ENCODE measurements at regions not wholly inside any gene's neighbourhood (a gene's known extent, or its start where the extent isn't known, plus 50 kb on each side); places are given as distances from the start of the nearest gene placed in this dataset.

DNA sequence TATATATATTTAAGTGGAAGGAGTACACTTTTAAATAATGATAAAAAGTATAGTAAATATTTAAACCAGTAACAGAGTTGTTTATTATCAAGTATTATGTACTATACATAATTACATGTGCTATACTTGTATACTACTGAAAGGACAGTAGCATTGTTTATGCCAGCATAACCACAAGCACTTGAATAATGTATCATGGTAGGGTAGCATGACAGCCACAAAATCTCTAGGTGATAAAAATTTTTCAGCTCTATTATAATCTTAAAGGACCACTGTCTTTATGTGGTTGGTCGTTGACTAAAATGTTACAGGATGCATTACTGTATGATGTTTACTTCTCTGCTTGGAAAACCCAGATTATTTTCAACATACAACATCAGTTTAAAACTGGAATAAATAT lies 349.2 kb downstream of the CASP12 start:
- no peak overlapping the region for H3K27ac ChIP-seq
- no peaks in the 10 kb centered on the region for H3K9me3 ChIP-seq
- TF ChIP-seq, protein P1, sequence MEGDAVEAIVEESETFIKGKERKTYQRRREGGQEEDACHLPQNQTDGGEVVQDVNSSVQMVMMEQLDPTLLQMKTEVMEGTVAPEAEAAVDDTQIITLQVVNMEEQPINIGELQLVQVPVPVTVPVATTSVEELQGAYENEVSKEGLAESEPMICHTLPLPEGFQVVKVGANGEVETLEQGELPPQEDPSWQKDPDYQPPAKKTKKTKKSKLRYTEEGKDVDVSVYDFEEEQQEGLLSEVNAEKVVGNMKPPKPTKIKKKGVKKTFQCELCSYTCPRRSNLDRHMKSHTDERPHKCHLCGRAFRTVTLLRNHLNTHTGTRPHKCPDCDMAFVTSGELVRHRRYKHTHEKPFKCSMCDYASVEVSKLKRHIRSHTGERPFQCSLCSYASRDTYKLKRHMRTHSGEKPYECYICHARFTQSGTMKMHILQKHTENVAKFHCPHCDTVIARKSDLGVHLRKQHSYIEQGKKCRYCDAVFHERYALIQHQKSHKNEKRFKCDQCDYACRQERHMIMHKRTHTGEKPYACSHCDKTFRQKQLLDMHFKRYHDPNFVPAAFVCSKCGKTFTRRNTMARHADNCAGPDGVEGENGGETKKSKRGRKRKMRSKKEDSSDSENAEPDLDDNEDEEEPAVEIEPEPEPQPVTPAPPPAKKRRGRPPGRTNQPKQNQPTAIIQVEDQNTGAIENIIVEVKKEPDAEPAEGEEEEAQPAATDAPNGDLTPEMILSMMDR (IDR thresholded peaks at IDR 0.05): no peak

DNA sequence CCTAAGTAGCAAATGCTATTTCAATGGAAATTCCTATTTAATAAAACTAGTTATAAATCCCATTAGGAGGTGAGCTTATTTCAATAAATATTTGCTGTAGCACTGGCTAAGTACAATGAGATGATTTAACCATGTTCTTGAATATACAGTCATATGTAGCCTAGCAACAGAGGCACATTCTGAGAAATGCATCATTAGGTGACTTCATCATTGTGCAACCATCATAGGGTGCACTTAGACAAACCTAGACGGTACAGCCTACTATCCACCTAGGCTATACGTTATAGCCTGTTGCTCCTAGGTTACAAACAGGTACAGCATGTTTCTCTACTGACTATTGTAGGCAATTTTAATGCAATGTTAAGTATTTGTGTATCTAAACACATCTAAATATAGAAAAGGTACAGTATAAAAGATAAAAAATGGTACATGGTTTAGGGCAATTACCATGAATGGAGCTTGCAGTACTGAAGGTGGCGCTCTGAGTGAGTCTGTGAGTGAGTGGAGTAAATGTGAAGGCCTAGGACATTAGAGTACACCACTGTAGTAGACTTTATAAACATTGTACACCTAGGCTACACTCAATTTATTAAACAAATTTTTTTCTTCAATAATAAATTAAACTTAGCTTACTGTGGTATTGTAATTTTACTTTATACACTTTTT lies 350.1 kb downstream of the CASP12 start:
- H3K27ac ChIP-seq: no peak overlapping the region
- no peaks in the 10 kb centered on the region for H3K36me3 ChIP-seq
- TF ChIP-seq, protein P1 (IDR thresholded peaks at IDR 0.05): no peak
- intact Hi-C loops (cut with DNase I): no loop called here
- no peaks in the 10 kb centered on the region for H3K4me1 ChIP-seq
- no peaks in the 10 kb centered on the region for H3K27me3 ChIP-seq
- H3K9me3 ChIP-seq: no peaks in the 10 kb centered on the region
- H3K4me3 ChIP-seq: no peak overlapping the region
- DNase-seq (no peak), ATAC-seq (no peak)

More for the DNA sequence above, 349.2 kb downstream of the CASP12 start:
- Histone ChIP-seq H3K4me1 (no peaks in the 10 kb centered on the region), H3K27me3 (no peaks in the 10 kb centered on the region), H3K4me3 (no peak overlapping the region), H3K36me3 (no peaks in the 10 kb centered on the region)
- ATAC-seq (no peak), DNase-seq (no peak)
- intact Hi-C loops (cut with DNase I): no loop called here

DNA sequence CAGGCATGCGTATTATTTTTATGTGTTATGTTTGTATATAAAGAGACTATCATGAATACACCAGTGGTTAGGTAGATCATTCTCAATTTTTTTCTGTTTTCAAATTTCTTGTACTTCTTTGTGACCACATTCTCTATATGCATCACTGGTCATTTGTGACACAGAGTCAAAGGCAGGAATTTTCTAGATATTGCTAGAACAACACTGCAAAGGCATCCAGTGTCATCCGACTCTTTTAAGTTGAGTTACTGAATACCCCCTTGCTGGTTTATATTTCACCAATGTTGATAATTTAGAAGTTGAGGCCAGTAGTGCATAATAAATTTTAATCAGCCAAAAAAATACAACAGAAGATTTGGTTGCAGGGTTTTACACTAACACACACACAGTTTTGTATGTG lies 351.8 kb downstream of the CASP12 start:
- Histone ChIP-seq H3K4me1 (no peaks in the 10 kb centered on the region), H3K4me3 (no peak overlapping the region), H3K27ac (no peak overlapping the region), H3K9me3 (no peaks in the 10 kb centered on the region), H3K36me3 (no peaks in the 10 kb centered on the region), H3K27me3 (no peaks in the 10 kb centered on the region)
- TF ChIP-seq, protein P1 (IDR thresholded peaks at IDR 0.05): no peak
- no peak for DNase-seq
- intact Hi-C loops (cut with DNase I): no loop called here
- ATAC-seq: no peak

DNA sequence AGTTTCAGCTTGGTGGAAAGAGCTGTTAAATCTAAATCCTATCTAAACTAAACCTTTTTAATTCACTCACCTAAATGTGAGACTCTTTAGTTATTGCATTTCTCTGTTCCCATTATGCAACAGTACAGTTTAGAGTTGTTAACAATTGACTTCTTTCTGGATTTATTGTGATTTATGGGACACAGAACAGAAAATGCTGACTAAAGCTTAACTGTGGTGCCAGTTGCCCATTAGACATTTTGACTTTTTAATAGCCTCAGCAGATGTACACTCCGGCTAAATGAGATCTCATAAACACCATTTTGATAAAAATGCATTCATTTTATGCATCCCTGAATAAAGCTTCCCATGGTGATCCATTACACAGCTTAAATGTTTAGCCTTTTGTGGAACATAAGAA lies 356.6 kb downstream of the CASP12 start:
- no peak for ATAC-seq
- Histone ChIP-seq H3K4me3 (no peak overlapping the region), H3K27ac (no peak overlapping the region), H3K27me3 (no peaks in the 10 kb centered on the region), H3K36me3 (no peaks in the 10 kb centered on the region), H3K4me1 (no peaks in the 10 kb centered on the region), H3K9me3 (no peaks in the 10 kb centered on the region)
- intact Hi-C loops (cut with DNase I): no loop called here
- TF ChIP-seq, protein P1 (IDR thresholded peaks at IDR 0.05): no peak
- no peak for DNase-seq

DNA sequence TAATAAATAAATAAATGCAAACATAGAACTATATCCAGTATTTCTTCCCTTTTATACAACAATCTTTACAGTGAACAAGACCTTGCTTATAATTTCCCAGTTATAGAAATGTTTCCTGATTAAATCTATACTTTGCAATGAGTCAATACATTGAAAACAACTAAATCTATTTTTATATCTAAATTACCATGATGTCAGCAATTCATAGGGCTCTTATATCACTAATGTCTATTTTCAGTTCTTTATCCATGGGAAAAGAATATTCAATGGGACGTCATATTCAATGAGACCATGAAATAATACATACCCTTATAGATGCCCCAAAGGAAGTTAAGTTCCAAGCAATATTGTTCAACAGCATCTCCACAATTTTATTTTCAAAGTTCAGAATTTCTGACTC lies 359.9 kb downstream of the CASP12 start:
- Histone ChIP-seq H3K27ac (no peak overlapping the region), H3K4me1 (no peaks in the 10 kb centered on the region), H3K4me3 (no peak overlapping the region), H3K36me3 (no peaks in the 10 kb centered on the region), H3K9me3 (no peaks in the 10 kb centered on the region), H3K27me3 (no peaks in the 10 kb centered on the region)
- TF ChIP-seq, protein P1 (IDR thresholded peaks at IDR 0.05): no peak
- DNase-seq (no peak), ATAC-seq (no peak)
- intact Hi-C loops (cut with DNase I): no loop called here

DNA sequence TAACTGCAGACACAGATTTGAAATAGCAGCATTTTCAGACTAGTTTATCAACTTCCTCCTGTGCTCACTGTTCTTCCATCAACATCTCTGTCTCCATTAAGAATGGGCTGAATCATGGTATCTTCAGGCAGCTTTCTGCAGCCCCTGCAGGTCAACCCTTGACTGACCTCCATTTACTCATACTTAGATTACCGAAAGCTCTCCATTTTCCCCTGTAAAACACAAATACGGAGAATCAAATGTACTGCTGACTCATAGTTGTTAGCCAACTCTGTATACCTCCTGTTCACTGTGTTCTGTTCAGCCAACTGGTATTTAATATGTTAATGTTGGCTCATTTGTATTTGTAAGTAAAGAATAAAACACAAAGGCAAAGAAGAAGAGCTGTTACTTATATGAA lies 364.0 kb downstream of the CASP12 start:
- Histone ChIP-seq H3K36me3 (no peaks in the 10 kb centered on the region), H3K27ac (no peak overlapping the region), H3K27me3 (no peaks in the 10 kb centered on the region), H3K4me1 (no peaks in the 10 kb centered on the region), H3K9me3 (no peaks in the 10 kb centered on the region), H3K4me3 (no peak overlapping the region)
- no peak for DNase-seq
- ATAC-seq: no peak
- intact Hi-C loops (cut with DNase I): no loop called here
- TF ChIP-seq, protein P1 (IDR thresholded peaks at IDR 0.05): no peak
